HT1080 (cell line): ENCODE measurements at regions not wholly inside any gene's neighbourhood (a gene's known extent, or its start where the extent isn't known, plus 50 kb on each side); places are given as distances from the start of the nearest gene placed in this dataset.
"Not testable (repeated sequence)": the region's sequence is repeated elsewhere in the genome, so short reads cannot be mapped to it uniquely, and the experiment has no call there.

Experiments
- DNase-seq: peaks from one replicate; pipeline ENCODE4 v3.0.0-alpha.2; 2015; ENCODE audit warnings: low read depth

- DNase-seq: no peak
These were observed 149.2 kb downstream of the RNASET2 start for GRCh38 chr6:166806962-166807757.

GRCh38 chr6:166806217-166806838 is 150.0 kb downstream of the RNASET2 start:
- DNase-seq: no peak

GRCh38 chr6:166803471-166803870 is 152.9 kb downstream of the RNASET2 start:
- no peak for DNase-seq

GRCh38 chr6:166802401-166802800 is 153.9 kb downstream of the RNASET2 start:
- no peak for DNase-seq

GRCh38 chr6:166800137-166800536 is 156.2 kb downstream of the RNASET2 start:
- DNase-seq: no peak

- no peak for DNase-seq
These were observed 157.7 kb downstream of the RNASET2 start for GRCh38 chr6:166798652-166799051.

- no peak for DNase-seq
These were observed 159.7 kb downstream of the RNASET2 start for GRCh38 chr6:166796610-166797009.

- DNase-seq: no peak
These were observed 160.5 kb downstream of the RNASET2 start for GRCh38 chr6:166795879-166796278.

GRCh38 chr6:166790808-166791207 is 163.8 kb upstream of the RPS6KA2 start:
- DNase-seq: not testable (repeated sequence)

- not testable (repeated sequence) for DNase-seq
These were observed 161.9 kb upstream of the RPS6KA2 start for GRCh38 chr6:166788846-166789529.

GRCh38 chr6:166786704-166787293 is 159.7 kb upstream of the RPS6KA2 start:
- peak; percentile 27 for DNase-seq

GRCh38 chr6:166785131-166785530 is 158.1 kb upstream of the RPS6KA2 start:
- no peak for DNase-seq

- no peak for DNase-seq
These were observed 157.6 kb upstream of the RPS6KA2 start for GRCh38 chr6:166784691-166785090.

GRCh38 chr6:166782520-166782919 is 155.5 kb upstream of the RPS6KA2 start:
- no peak for DNase-seq

GRCh38 chr6:166781331-166781730 is 154.3 kb upstream of the RPS6KA2 start:
- no peak for DNase-seq

- no peak for DNase-seq
These were observed 153.1 kb upstream of the RPS6KA2 start for GRCh38 chr6:166779963-166780683.

GRCh38 chr6:166779381-166779780 is 152.3 kb upstream of the RPS6KA2 start:
- no peak for DNase-seq

GRCh38 chr6:166778776-166779175 is 151.7 kb upstream of the RPS6KA2 start:
- no peak for DNase-seq

GRCh38 chr6:166778046-166778445 is 151.0 kb upstream of the RPS6KA2 start:
- no peak for DNase-seq

GRCh38 chr6:166777096-166777630 is 150.1 kb upstream of the RPS6KA2 start:
- no peak for DNase-seq

- DNase-seq: no peak
These were observed 149.5 kb upstream of the RPS6KA2 start for GRCh38 chr6:166776571-166776970.
